ENCODE measurements at regions not wholly inside any gene's neighbourhood (a gene's known extent, or its start where the extent isn't known, plus 50 kb on each side); places are given as distances from the start of the nearest gene placed in this dataset.
"Not testable (repeated sequence)": the region's sequence is repeated elsewhere in the genome, so short reads cannot be mapped to it uniquely, and the experiment has no call there.

DNA sequence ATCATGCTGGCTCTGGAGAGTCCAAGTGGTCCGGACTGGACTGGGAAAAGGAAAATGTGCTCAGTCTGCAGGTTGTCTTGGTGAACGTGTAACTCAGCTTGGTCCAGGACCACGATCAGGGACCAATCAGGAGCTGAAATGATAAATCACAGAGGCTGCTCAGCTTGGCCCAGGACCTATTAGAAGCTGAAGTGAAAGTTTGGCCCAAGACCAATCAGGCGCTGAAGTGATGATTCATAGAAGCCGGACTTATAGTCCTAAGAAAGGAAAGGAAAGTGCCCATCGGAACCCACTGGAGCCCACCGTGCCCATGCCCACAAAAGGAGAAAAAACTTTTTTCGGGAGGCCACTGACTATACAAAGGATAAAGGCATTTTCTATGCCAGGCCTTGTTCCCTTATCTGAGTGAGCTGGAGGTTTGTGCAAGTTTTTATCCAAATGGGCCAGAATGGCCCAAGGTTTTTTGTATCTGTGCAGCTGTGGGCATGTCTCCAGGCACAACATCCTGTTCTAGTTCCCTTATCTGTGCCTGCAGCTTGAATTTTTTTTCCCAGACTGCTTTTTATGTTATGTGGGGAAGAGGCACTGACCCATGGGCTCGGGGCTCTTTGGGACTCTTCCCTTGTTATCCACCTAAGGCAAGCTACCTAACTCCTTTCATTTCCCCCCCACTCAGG lies 194.4 kb downstream of the FAM133A start:
- no peak for TF ChIP-seq CTCF (IDR thresholded peaks at IDR 0.05)
- H3K27ac Mint-ChIP-seq, result no peak overlapping the region
- H3K27me3 Mint-ChIP-seq (ENCODE audit: insufficient read depth), result no peaks in the 10 kb centered on the region
- H3K9me3 Mint-ChIP-seq, result no peaks in the 10 kb centered on the region
- H3K36me3 Mint-ChIP-seq (ENCODE audit: low read depth), result no peaks in the 10 kb centered on the region
- no peak for DNase-seq
- no peak overlapping the region for H3K4me3 Mint-ChIP-seq
- no peaks in the 10 kb centered on the region for H3K4me1 Mint-ChIP-seq (ENCODE audit: low read depth)

GRCh38 chrX:93874554-93874953 lies 200.5 kb downstream of the FAM133A start:
- H3K36me3 Mint-ChIP-seq (ENCODE audit: low read depth), result no peaks in the 10 kb centered on the region
- H3K27ac Mint-ChIP-seq, result no peak overlapping the region
- H3K4me3 Mint-ChIP-seq, result no peak overlapping the region
- peak; percentile 69 for TF ChIP-seq CTCF (IDR thresholded peaks at IDR 0.05)
- H3K4me1 Mint-ChIP-seq (ENCODE audit: low read depth), result no peaks in the 10 kb centered on the region
- H3K27me3 Mint-ChIP-seq (ENCODE audit: insufficient read depth), result no peaks in the 10 kb centered on the region
- no peak for DNase-seq
- H3K9me3 Mint-ChIP-seq, result peaks cover 7% of the 10 kb centered on the region

DNA sequence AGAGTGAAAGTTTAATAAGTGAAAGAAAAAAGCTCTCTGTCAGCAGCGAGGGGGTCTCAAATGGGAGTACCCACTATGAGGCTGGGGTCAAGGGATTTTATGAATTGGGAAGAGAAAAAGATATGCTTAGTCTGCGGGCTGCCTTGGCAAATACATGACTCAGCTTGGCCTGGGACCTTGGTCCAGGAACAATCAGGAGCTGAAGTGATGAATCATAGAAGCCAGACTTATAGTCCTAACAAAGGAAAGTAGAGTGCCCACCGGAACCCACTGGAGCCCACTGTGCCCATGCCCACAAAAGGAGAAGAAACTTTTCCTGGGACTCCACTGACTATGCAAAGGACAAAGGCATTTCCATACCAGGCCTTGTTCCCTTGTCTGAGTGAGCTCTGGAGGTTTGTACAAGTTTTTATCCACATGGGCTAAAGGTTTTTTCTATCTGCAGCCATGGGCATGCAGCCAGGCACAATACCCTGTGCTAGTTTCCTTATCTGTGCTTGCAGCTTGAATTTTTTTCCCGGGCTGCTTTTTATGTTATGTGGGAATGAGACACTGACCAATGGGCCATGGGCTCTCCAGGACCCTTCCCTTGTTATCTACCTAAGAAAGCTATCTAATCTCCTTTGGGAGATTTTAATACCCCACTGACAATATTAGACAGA lies 201.7 kb downstream of the FAM133A start:
- DNase-seq, result no peak
- TF ChIP-seq CTCF (IDR thresholded peaks at IDR 0.05), result no peak
- H3K36me3 Mint-ChIP-seq (ENCODE audit: low read depth), result no peaks in the 10 kb centered on the region
- H3K4me1 Mint-ChIP-seq (ENCODE audit: low read depth), result no peaks in the 10 kb centered on the region
- H3K27me3 Mint-ChIP-seq (ENCODE audit: insufficient read depth), result no peaks in the 10 kb centered on the region
- H3K9me3 Mint-ChIP-seq, result peaks cover 7% of the 10 kb centered on the region
- no peak overlapping the region for H3K4me3 Mint-ChIP-seq
- H3K27ac Mint-ChIP-seq, result no peak overlapping the region

- not testable (repeated sequence) for H3K4me3 Mint-ChIP-seq; H3K9me3 Mint-ChIP-seq; H3K36me3 Mint-ChIP-seq (ENCODE audit: low read depth); DNase-seq; H3K4me1 Mint-ChIP-seq (ENCODE audit: low read depth); H3K27me3 Mint-ChIP-seq (ENCODE audit: insufficient read depth); H3K27ac Mint-ChIP-seq
Observed at GRCh38 chrX:93921041-93921440, 247.0 kb downstream of the FAM133A start.

- Mint-ChIP-seq H3K36me3 (ENCODE audit: low read depth) (no peaks in the 10 kb centered on the region), H3K9me3 (peaks cover 7% of the 10 kb centered on the region; the same call in 1 of the 2 replicates), H3K27me3 (ENCODE audit: insufficient read depth) (no peaks in the 10 kb centered on the region), H3K27ac (no peak overlapping the region), H3K4me3 (no peak overlapping the region), H3K4me1 (ENCODE audit: low read depth) (no peaks in the 10 kb centered on the region)
- no peak for DNase-seq
- no peak for TF ChIP-seq CTCF (IDR thresholded peaks at IDR 0.05)
Observed at GRCh38 chrX:93932471-93933220, 258.6 kb downstream of the FAM133A start.

DNA sequence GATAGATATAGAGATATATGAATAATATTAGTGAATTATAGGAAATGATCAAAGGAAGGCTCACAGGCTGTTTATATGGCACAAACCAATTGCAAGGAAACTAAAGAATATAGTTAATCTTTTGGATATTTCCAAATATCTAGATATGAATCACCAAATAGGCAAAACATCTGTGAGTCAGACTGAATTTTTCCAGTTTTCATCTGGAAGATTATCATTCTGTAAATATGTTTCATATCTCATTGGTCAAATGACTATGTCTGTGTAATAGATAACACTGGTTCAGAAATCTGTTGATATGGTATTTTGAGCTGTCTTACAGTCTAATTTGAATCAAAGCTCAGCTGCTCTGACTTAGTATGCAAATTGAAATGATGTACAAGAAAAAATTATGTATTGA lies 303.6 kb downstream of the FAM133A start:
- Mint-ChIP-seq H3K4me1 (ENCODE audit: low read depth) (no peaks in the 10 kb centered on the region), H3K4me3 (no peak overlapping the region), H3K27ac (no peak overlapping the region), H3K9me3 (peaks cover 10% of the 10 kb centered on the region; the same call in 1 of the 2 replicates), H3K27me3 (ENCODE audit: insufficient read depth) (no peaks in the 10 kb centered on the region), H3K36me3 (ENCODE audit: low read depth) (no peaks in the 10 kb centered on the region)
- no peak for DNase-seq
- TF ChIP-seq CTCF (IDR thresholded peaks at IDR 0.05), result no peak
